Smooth muscle cell (in vitro differentiated cells): ENCODE measurements at regions not wholly inside any gene's neighbourhood (a gene's known extent, or its start where the extent isn't known, plus 50 kb on each side); places are given as distances from the start of the nearest gene placed in this dataset.

Experiments used
- DNase-seq: peaks from one replicate; lab custom pipeline; 2025; ENCODE audit not compliant: unreplicated experiment; lab: John Stamatoyannopoulos, UW
- H2AFZ ChIP-seq: fragments of 200-600 bp; sonication (generic); 2 replicates; pipeline ENCODE4 v1.6.0; 2016; ENCODE audit warnings: antibody characterized with exemption, low read depth, mild to moderate bottlenecking
- H3F3A ChIP-seq: fragments of 200-600 bp; sonication (generic); 2 replicates; pipeline ENCODE4 v1.6.0; 2017; ENCODE audit warnings: antibody characterized with exemption, low read depth
- H3K27ac ChIP-seq: fragments of 200-600 bp; sonication (generic); 2 replicates; pipeline ENCODE4 v1.5.1; 2016; ENCODE audit warnings: low read depth, mild to moderate bottlenecking
- H3K27me3 ChIP-seq: fragments of 200-600 bp; sonication (generic); 2 replicates; pipeline ENCODE4 v1.6.1; 2016; ENCODE audit warnings: low read depth, mild to moderate bottlenecking
- H3K36me3 ChIP-seq: fragments of 200-600 bp; sonication (generic); 2 replicates; pipeline ENCODE4 v1.5.1; 2016; ENCODE audit warnings: low read depth
- H3K4me1 ChIP-seq: fragments of 200-600 bp; sonication (generic); 2 replicates; pipeline ENCODE4 v1.5.1; 2016; ENCODE audit warnings: low read depth
- H3K4me2 ChIP-seq: fragments of 200-600 bp; sonication (generic); 2 replicates; pipeline ENCODE4 v1.6.0; 2016; ENCODE audit warnings: mild to moderate bottlenecking
- H3K4me3 ChIP-seq: fragments of 200-600 bp; sonication (generic); 2 replicates; pipeline ENCODE4 v1.5.1; 2016; ENCODE audit warnings: mild to moderate bottlenecking
- H3K79me2 ChIP-seq: fragments of 200-600 bp; sonication (generic); 2 replicates; pipeline ENCODE4 v1.6.0; 2016; ENCODE audit warnings: low read depth, mild to moderate bottlenecking
- H3K9ac ChIP-seq: fragments of 200-600 bp; sonication (generic); 2 replicates; pipeline ENCODE4 v1.6.0; 2016; ENCODE audit warnings: low read depth
- H3K9me3 ChIP-seq: fragments of 200-600 bp; sonication (generic); replicated peaks from 2 replicates; pipeline ENCODE4 v1.5.1; 2016; ENCODE audit warnings: low read depth
- H4K20me1 ChIP-seq: fragments of 200-600 bp; sonication (generic); 2 replicates; pipeline ENCODE4 v1.6.0; 2016; ENCODE audit warnings: low read depth
- CTCF ChIP-seq: fragments of 200-600 bp; sonication (generic); IDR thresholded peaks from 2 replicates; pipeline ENCODE4 v1.5.1; 2017; ENCODE audit warnings: borderline replicate concordance, mild to moderate bottlenecking, antibody characterized with exemption; ENCODE audit not compliant: insufficient read depth, poor library complexity, severe bottlenecking
- WGBS: methylation state at CpG from one replicate; pipeline ENCODE4 v1.1.7; 2016; ENCODE audit warnings: low lambda C conversion rate; 5-methylcytosine and 5-hydroxymethylcytosine counted together

DNA sequence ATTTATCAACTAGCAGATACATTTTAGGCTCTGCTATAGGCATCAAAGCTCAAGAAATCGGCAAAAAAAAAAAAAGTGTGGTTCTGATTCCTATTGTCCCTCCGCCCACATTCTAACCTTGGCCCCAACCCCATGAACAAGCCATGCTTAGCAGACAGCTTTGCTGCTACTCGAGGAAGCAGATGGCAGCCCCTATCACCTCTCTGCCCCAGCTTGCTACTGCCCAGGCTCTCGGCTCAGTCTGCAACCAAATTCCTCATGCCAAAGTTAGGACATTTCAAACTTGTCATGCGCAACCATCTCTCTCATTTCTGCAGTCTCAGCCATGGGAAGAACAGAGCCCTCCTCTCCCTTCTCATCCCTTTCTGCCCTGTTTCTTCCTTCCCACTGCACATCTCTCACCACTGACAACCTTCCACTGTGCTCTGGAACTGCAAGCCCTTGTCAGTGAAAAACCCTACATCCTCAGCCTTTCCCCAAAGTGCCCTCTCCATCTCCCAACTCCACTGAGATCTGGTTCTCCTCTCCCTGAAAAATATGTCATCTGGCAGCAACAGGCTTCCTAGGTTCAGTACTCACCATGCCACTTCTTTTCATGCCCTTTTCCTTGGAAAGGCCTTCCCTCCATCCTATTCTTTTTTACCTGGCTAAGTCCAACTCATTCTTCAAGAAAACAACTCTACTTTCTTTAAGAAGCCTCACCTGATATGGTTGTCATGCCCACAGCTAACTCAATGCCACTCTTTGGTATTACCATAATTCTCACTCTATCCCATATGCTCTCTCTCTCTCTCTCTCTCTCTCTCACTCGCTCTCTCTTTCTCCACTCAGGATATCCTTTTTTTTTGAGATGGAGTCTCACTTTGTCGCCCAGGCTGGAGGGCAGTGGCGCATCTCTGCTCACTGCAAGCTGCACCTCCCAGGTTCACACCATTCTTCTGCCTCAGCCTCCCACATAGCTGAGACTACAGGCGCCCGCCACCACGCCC lies 60.1 kb upstream of the FHIP2A start:
- Histone ChIP-seq H3K27me3 (peaks cover 10% of the 10 kb centered on the region), H3K9me3 (no peaks in the 10 kb centered on the region), H3K4me1 (no peaks in the 10 kb centered on the region), H3K27ac (no peak overlapping the region), H2AFZ (no peak overlapping the region), H3K4me3 (no peak overlapping the region), H3K79me2 (no peaks in the 10 kb centered on the region), H3K36me3 (no peaks in the 10 kb centered on the region), H4K20me1 (no peaks in the 10 kb centered on the region), H3K4me2 (no peak overlapping the region), H3K9ac (no peak overlapping the region), H3F3A (no peaks in the 10 kb centered on the region)
- DNase-seq, result no peak
- 92% methylated on average over 11 of the region's 11 CpGs for WGBS
- TF ChIP-seq CTCF, result no peak

DNA sequence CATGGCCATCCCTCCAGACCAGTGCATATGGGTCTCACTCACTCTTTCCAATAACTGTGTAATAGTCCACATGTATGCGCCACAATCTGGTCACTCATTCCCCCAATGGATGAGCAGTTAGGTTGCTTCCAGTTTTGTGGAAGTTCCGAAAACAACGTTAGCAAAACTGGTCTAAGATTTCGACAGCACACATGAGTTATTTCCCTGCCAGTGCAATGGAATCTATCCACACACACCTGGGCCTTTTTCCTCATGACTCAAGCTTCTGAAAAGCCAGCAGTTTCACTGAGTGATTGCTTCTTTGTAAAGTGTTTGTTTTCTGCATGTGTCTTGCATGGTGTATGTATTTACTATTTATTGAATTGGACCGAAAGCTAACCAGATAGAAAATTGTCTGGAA lies 58.8 kb upstream of the FHIP2A start:
- Histone ChIP-seq H3K79me2 (no peaks in the 10 kb centered on the region), H3K4me3 (no peak overlapping the region), H3K27me3 (peaks cover 15% of the 10 kb centered on the region), H3K4me1 (peaks cover 4% of the 10 kb centered on the region), H3K27ac (no peak overlapping the region), H3K36me3 (no peaks in the 10 kb centered on the region), H2AFZ (no peak overlapping the region), H3F3A (no peaks in the 10 kb centered on the region), H3K9ac (no peak overlapping the region), H3K4me2 (no peak overlapping the region), H3K9me3 (no peaks in the 10 kb centered on the region), H4K20me1 (no peaks in the 10 kb centered on the region)
- WGBS, result 88% methylated on average over 5 of the region's 5 CpGs
- TF ChIP-seq CTCF, result no peak
- DNase-seq, result no peak

DNA sequence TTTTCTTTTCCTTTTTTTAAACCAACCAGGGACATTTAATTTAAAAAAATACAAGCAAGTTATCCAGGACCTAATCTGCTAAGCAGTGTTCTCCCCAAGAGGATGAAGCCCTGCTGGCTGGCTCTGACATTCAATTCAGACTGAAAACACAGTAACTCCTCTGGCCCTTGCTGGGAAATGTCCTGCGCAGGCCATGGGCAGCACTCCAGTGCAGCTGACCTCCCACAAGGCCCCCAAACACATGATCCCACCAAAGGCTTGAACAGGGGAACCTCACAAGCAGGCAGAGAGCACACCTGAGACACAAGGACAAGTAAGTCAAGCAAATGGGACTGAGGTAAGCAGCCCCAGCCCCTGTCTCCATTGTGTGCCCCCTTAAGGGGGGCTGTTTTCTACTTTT lies 56.9 kb upstream of the FHIP2A start:
- TF ChIP-seq CTCF, result no peak
- H4K20me1 ChIP-seq, result no peaks in the 10 kb centered on the region
- WGBS, result 0% methylated on average over 1 of the region's 1 CpG
- no peak overlapping the region for H2AFZ ChIP-seq
- H3K4me1 ChIP-seq, result peaks cover 4% of the 10 kb centered on the region
- H3K79me2 ChIP-seq, result no peaks in the 10 kb centered on the region
- no peaks in the 10 kb centered on the region for H3K9me3 ChIP-seq
- H3K4me2 ChIP-seq, result no peak overlapping the region
- no peak overlapping the region for H3K9ac ChIP-seq
- no peak overlapping the region for H3K4me3 ChIP-seq
- no peaks in the 10 kb centered on the region for H3K36me3 ChIP-seq
- H3K27me3 ChIP-seq, result peaks cover 29% of the 10 kb centered on the region
- H3K27ac ChIP-seq, result no peak overlapping the region
- H3F3A ChIP-seq, result no peaks in the 10 kb centered on the region
- DNase-seq, result no peak
